Middle frontal gyrus (tissue), 1 donor: ENCODE measurements at regions not wholly inside any gene's neighbourhood (a gene's known extent, or its start where the extent isn't known, plus 50 kb on each side); places are given as distances from the start of the nearest gene placed in this dataset.

Source experiments
- DNase-seq: peaks from one replicate; pipeline ENCODE4 v3.0.0-alpha.2; 2015; ENCODE audit warnings: low spot score; ENCODE audit errors: extremely low spot score

- no peak for DNase-seq
Observed at GRCh38 chr2:225097035-225097434, 54.8 kb upstream of the DOCK10 start.
